PC-9 (cell line): ENCODE measurements at regions not wholly inside any gene's neighbourhood (a gene's known extent, or its start where the extent isn't known, plus 50 kb on each side); places are given as distances from the start of the nearest gene placed in this dataset.

Experiments
- BruUV-seq: library from RNA; stranded (reverse); fragments of 400-500 nt; replicated peaks from 2 replicates; lab custom pipeline; 2021; lab: Mats Ljungman, UMichigan
- CTCF ChIA-PET: fragments of 300-600 bp; sonication (Branson Sonifier 250); formaldehyde crosslinking; loops from one replicate; lab custom pipeline; 2022; ENCODE audit warnings: antibody characterized with exemption; lab: Charles Lee
- POLR2A ChIA-PET: fragments of 300-600 bp; sonication (Branson Sonifier 250); formaldehyde crosslinking; loops from one replicate; lab custom pipeline; 2022; ENCODE audit warnings: antibody characterized with exemption; ENCODE audit not compliant: unreplicated experiment; lab: Charles Lee
- DNase-seq, 2 experiments: peaks; one replicate each; pipeline versions ENCODE4 v3.0.0 to v3.0.0-alpha.2; 2015 to 2022; ENCODE audit warnings: mixed read lengths in 1 of 2
- H2AFZ ChIP-seq: fragments of 200-600 bp; sonication (generic); 2 replicates; pipeline ENCODE4 v1.8.1; 2017; ENCODE audit warnings: antibody characterized with exemption
- H3F3A ChIP-seq: fragments of 200-600 bp; sonication (generic); 2 replicates; pipeline ENCODE4 v1.8.1; 2017; ENCODE audit warnings: antibody characterized with exemption, mild to moderate bottlenecking, low read depth; ENCODE audit not compliant: insufficient read depth
- H3K27ac ChIP-seq: fragments of 200-600 bp; sonication (generic); 2 replicates; pipeline ENCODE4 v1.6.1; 2016; ENCODE audit warnings: mixed run types
- H3K27me3 ChIP-seq: fragments of 200-600 bp; sonication (generic); 2 replicates; pipeline ENCODE4 v1.6.1; 2016; ENCODE audit warnings: low read depth, mixed run types; ENCODE audit not compliant: insufficient read depth
- H3K36me3 ChIP-seq: fragments of 200-600 bp; sonication (generic); 2 replicates; pipeline ENCODE4 v1.6.1; 2016; ENCODE audit warnings: low read depth, mixed run types
- H3K4me1 ChIP-seq: fragments of 200-600 bp; sonication (generic); replicated peaks from 2 replicates; pipeline ENCODE4 v1.6.1; 2016; ENCODE audit warnings: mixed run types; ENCODE audit not compliant: insufficient read depth
- H3K4me2 ChIP-seq: fragments of 200-600 bp; sonication (generic); 2 replicates; pipeline ENCODE4 v1.6.1; 2017; ENCODE audit warnings: mixed run types
- H3K4me3 ChIP-seq: fragments of 200-600 bp; sonication (generic); 2 replicates; pipeline ENCODE4 v1.6.1; 2016; ENCODE audit warnings: mixed run types
- H3K79me2 ChIP-seq: fragments of 200-600 bp; sonication (generic); 2 replicates; pipeline ENCODE4 v1.6.1; 2017; ENCODE audit warnings: low read depth, mixed run types
- H3K9me2 ChIP-seq: fragments of 200-600 bp; sonication (generic); 2 replicates; pipeline ENCODE4 v1.8.1; 2017; ENCODE audit warnings: mild to moderate bottlenecking; ENCODE audit not compliant: insufficient read depth
- H3K9me3 ChIP-seq: fragments of 200-600 bp; sonication (generic); 2 replicates; pipeline ENCODE4 v1.8.1; 2016; ENCODE audit warnings: low read depth; ENCODE audit not compliant: insufficient read depth
- H4K20me1 ChIP-seq: fragments of 200-600 bp; sonication (generic); 2 replicates; pipeline ENCODE4 v1.8.1; 2017; ENCODE audit not compliant: insufficient read depth
- EZH2 ChIP-seq: fragments of 200-600 bp; sonication (generic); IDR thresholded peaks from 2 replicates; pipeline ENCODE4 v1.8.0; 2017; ENCODE audit warnings: antibody characterized with exemption, low read depth
- intact Hi-C: fragments of 100-400 bp; cut with micrococcal nuclease; formaldehyde crosslinking; loops from one replicate; pipeline ENCODE4 v1.10.0; 2022; ENCODE audit not compliant: unreplicated experiment
- TF ChIP-seq, protein P1 (sequence below): fragments of 200-600 bp; sonication (generic); conservative IDR thresholded peaks from 2 replicates; pipeline ENCODE4 v1.6.1; 2017; ENCODE audit warnings: mixed run types, antibody characterized with exemption, mild to moderate bottlenecking, moderate library complexity

DNA sequence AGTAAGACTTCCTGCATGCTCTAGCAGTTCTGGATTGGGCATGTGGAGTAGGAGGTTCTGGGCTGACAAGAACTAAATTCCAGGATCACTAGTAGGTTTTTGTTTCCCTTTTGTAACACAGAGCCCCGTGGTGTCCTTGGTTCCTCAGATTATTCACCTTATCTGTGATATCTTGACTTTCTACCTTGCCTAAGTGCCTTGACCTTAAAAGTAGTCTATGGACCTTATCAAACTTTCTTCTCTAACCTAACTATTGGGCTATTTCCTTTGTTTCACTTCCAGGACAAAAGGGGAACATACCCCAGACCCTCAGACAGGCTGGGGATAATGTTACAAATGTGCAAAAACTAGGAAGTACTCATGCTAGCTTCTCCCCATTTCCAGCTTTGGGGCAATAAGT is 595.3 kb downstream of the PSAT1 start:
- Histone ChIP-seq H3K4me3 (no peak overlapping the region), H3K36me3 (no peaks in the 10 kb centered on the region), H3K9me3 (no peaks in the 10 kb centered on the region), H3K9me2 (peaks cover 3% of the 10 kb centered on the region; the same call in 1 of the 2 replicates), H3K4me1 (no peaks in the 10 kb centered on the region), H3K27me3 (no peaks in the 10 kb centered on the region), H4K20me1 (no peaks in the 10 kb centered on the region), H3K4me2 (no peak overlapping the region), H3K79me2 (no peaks in the 10 kb centered on the region), H3K27ac (no peak overlapping the region), H2AFZ (no peak overlapping the region; the same call in 1 of the 2 replicates), H3F3A (no peaks in the 10 kb centered on the region)
- no peak for TF ChIP-seq EZH2
- TF ChIP-seq, protein P1, sequence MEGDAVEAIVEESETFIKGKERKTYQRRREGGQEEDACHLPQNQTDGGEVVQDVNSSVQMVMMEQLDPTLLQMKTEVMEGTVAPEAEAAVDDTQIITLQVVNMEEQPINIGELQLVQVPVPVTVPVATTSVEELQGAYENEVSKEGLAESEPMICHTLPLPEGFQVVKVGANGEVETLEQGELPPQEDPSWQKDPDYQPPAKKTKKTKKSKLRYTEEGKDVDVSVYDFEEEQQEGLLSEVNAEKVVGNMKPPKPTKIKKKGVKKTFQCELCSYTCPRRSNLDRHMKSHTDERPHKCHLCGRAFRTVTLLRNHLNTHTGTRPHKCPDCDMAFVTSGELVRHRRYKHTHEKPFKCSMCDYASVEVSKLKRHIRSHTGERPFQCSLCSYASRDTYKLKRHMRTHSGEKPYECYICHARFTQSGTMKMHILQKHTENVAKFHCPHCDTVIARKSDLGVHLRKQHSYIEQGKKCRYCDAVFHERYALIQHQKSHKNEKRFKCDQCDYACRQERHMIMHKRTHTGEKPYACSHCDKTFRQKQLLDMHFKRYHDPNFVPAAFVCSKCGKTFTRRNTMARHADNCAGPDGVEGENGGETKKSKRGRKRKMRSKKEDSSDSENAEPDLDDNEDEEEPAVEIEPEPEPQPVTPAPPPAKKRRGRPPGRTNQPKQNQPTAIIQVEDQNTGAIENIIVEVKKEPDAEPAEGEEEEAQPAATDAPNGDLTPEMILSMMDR = no peak
- CTCF ChIA-PET = no interaction called here
- BruUV-seq = no TSS peak
- intact Hi-C loops = no loop called here
- DNase-seq = no peak
- POLR2A ChIA-PET = no interaction called here

DNA sequence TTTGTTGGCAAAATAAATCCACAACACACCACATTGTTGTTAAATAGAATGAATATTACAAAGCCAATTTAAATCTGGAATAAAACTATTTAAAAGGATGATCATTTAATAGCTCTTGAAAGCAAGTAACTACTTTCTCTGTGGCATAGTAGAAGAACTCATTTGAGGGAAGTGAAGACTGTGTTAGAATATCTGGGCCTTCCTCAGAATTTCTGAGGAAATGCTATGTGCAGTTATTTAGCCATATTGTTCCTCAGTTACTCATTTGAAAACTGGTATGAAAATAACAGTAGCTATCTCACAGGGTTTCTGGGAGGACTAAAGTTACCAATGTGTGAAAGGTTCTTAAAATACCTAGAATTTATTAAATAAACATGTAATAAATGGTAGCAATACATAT is 595.8 kb downstream of the PSAT1 start:
- no peaks in the 10 kb centered on the region for H4K20me1 ChIP-seq
- ChIA-PET CTCF (no interaction called here), POLR2A (no interaction called here)
- H3K4me1 ChIP-seq = no peaks in the 10 kb centered on the region
- H3K79me2 ChIP-seq = no peaks in the 10 kb centered on the region
- no peaks in the 10 kb centered on the region for H3F3A ChIP-seq
- intact Hi-C loops = no loop called here
- H3K36me3 ChIP-seq = no peaks in the 10 kb centered on the region
- H2AFZ ChIP-seq = no peak overlapping the region
- DNase-seq = no peak
- H3K4me3 ChIP-seq = no peak overlapping the region
- no peaks in the 10 kb centered on the region for H3K27me3 ChIP-seq
- H3K27ac ChIP-seq = no peak overlapping the region
- no TSS peak for BruUV-seq
- H3K9me3 ChIP-seq = no peaks in the 10 kb centered on the region
- H3K4me2 ChIP-seq = no peak overlapping the region
- no peak for TF ChIP-seq EZH2
- TF ChIP-seq, protein P1 = no peak
- peaks cover 3% of the 10 kb centered on the region; the same call in 1 of the 2 replicates for H3K9me2 ChIP-seq

DNA sequence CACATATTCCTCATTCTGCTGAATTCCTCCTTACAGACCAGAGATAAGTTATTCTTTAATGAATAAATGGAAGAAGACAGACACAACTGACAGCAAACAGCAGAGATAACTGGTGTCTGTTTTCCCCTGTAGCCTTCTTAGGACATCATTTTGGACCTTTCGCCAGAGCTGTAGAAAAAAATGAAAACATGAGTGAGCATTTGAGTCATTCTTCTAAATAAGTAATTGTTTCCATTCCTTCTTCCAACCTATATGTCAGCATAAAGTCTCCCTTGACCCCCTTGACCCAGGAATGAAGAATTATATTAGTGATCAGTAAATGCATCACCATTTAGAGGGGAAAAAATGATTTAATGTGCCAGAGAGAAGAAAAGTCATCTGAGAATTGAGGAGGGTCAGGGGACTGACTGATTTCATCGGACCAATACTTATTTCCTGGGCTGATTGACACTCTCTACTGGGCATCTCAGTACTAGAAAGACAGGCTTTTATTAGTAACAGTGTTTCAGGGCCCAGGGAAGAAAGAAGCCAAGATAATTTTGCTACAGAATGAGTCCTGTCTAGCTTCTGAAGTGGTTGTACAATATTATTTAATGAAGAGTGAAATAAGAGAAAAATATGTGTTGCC is 597.0 kb downstream of the PSAT1 start:
- TF ChIP-seq, protein P1 = no peak
- no peak for TF ChIP-seq EZH2

More for the DNA sequence above, 597.0 kb downstream of the PSAT1 start:
- peaks cover 3% of the 10 kb centered on the region; the same call in 1 of the 2 replicates for H3K9me2 ChIP-seq
- H3K36me3 ChIP-seq = no peaks in the 10 kb centered on the region
- no TSS peak for BruUV-seq
- no peaks in the 10 kb centered on the region for H3K9me3 ChIP-seq
- intact Hi-C loops = no loop called here
- no peak overlapping the region for H2AFZ ChIP-seq
- no peaks in the 10 kb centered on the region for H3F3A ChIP-seq
- ChIA-PET CTCF (no interaction called here), POLR2A (no interaction called here)
- no peaks in the 10 kb centered on the region for H3K79me2 ChIP-seq
- no peak for DNase-seq
- H3K4me3 ChIP-seq = no peak overlapping the region
- no peak overlapping the region for H3K27ac ChIP-seq
- H3K27me3 ChIP-seq = no peaks in the 10 kb centered on the region
- H3K4me2 ChIP-seq = no peak overlapping the region
- H3K4me1 ChIP-seq = no peaks in the 10 kb centered on the region
- no peaks in the 10 kb centered on the region for H4K20me1 ChIP-seq
